ENCODE measurements at regions not wholly inside any gene's neighbourhood (a gene's known extent, or its start where the extent isn't known, plus 50 kb on each side); places are given as distances from the start of the nearest gene placed in this dataset.
A peak's percentile ranks its signal among the peaks of the same experiment; 100 is the strongest.

DNA sequence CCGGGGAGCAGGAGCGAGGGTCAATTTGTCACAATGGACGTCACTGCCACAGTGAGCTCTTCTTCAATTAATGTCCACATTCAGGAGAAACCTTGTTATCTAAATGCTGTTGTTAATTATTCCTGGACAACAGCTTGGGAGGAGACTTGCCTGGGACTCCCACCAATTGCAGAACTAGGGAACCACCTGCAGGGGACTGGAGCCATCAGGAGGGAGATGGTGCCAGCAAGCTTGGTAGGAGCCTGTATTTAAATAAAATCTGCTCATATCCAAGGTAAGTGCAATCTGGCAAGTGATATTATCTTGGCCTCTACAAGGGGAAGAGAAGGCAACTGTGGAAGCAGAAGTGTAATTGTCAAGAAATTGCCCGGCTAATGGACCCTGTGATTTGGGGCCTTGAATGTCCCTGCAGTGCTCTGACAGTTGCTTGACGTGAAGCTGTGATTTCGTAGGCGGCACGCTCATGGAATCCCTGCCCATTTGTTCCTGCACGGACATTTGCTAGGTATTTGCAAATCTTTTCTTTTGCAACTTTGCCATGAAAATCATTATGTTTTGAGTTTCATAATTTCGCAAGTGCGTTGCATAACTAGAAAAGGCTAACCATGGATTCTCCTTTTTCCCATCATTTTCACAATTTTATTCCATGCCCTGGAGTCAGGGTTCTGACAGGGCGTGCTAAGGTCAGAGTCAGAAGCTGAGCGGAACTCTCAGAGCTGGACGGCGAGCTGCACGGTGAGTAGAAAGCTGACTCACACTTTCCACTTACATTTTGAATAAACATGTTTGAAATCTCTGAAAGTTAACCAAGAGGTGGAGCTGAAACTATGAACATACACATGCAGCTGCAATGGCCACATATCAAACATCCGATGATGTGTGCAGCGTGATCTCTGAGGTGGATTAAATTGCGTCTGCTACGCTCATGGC lies 84.9 kb upstream of the TCERG1L start:
- no peak for TF ChIP-seq CTCF (IDR thresholded peaks at IDR 0.05; ENCODE audit: insufficient read depth, low read length, severe bottlenecking)
- Histone ChIP-seq H3K36me3 (ENCODE audit: control insufficient read depth, insufficient read depth, low read length) (no peaks in the 10 kb centered on the region), H3K27me3 (ENCODE audit: control insufficient read depth, insufficient read depth, low read length) (no peaks in the 10 kb centered on the region), H3K4me3 (ENCODE audit: low read depth, low read length) (no peak overlapping the region)
- DNase-seq (ENCODE audit: low read depth) = peak; percentile 10
- FAIRE-seq = no peak

DNA sequence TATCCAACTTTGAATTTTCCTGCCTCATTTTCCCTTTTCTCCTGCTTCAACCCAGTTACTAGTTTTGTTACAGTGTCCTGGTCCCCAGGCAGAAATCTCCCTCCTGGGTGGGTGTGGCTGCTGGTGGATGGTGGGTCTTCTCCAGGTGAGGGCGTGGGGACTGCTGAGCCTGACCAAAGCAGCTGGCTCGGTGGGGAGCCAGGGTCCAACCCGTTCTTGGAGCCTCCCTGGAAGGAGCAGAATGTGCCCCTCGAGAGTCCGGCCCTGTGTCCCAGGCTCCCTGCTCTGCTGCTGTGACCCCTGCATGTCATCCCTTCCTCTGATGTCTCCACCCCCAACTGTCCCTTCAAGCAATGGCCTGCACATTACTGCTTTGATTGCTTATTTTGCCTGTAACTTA lies 86.6 kb upstream of the TCERG1L start:
- Histone ChIP-seq H3K36me3 (ENCODE audit: control insufficient read depth, insufficient read depth, low read length) (no peaks in the 10 kb centered on the region), H3K27me3 (ENCODE audit: control insufficient read depth, insufficient read depth, low read length) (no peaks in the 10 kb centered on the region), H3K4me3 (ENCODE audit: low read depth, low read length) (no peak overlapping the region)
- no peak for TF ChIP-seq CTCF (IDR thresholded peaks at IDR 0.05; ENCODE audit: insufficient read depth, low read length, severe bottlenecking)
- DNase-seq (ENCODE audit: low read depth) (no peak), FAIRE-seq (no peak)

- no peak for DNase-seq (ENCODE audit: low read depth)
- Histone ChIP-seq H3K27me3 (ENCODE audit: control insufficient read depth, insufficient read depth, low read length) (no peaks in the 10 kb centered on the region), H3K4me3 (ENCODE audit: low read depth, low read length) (no peak overlapping the region), H3K36me3 (ENCODE audit: control insufficient read depth, insufficient read depth, low read length) (no peaks in the 10 kb centered on the region)
- FAIRE-seq = no peak
- TF ChIP-seq CTCF (IDR thresholded peaks at IDR 0.05; ENCODE audit: insufficient read depth, low read length, severe bottlenecking) = no peak
Measured at GRCh38 chr10:131399981-131400380, 88.5 kb upstream of the TCERG1L start.

DNA sequence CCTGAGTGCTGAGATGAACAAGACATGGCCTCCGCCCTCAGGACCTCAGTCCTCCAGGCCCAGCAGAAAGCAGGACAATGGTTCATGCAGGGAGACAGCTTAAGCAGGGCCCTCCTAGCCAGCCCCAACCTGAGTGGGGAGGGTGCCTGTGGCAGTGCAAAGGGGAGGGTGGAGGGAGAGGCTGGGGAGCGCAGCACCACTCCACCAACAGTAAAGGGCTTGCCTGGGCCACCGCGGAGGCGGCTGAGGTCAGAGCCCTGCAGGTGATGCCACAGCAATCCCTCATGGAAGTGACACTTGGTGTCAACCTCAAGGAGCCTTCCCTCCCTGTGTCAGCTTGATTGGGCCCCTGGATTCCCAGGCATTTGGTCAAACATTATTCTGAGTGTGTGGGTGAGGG lies 89.0 kb upstream of the TCERG1L start:
- H3K36me3 ChIP-seq (ENCODE audit: control insufficient read depth, insufficient read depth, low read length) = no peaks in the 10 kb centered on the region
- DNase-seq (ENCODE audit: low read depth) (no peak), FAIRE-seq (no peak)
- no peak for TF ChIP-seq CTCF (IDR thresholded peaks at IDR 0.05; ENCODE audit: insufficient read depth, low read length, severe bottlenecking)
- H3K4me3 ChIP-seq (ENCODE audit: low read depth, low read length) = no peak overlapping the region
- H3K27me3 ChIP-seq (ENCODE audit: control insufficient read depth, insufficient read depth, low read length) = no peaks in the 10 kb centered on the region

DNA sequence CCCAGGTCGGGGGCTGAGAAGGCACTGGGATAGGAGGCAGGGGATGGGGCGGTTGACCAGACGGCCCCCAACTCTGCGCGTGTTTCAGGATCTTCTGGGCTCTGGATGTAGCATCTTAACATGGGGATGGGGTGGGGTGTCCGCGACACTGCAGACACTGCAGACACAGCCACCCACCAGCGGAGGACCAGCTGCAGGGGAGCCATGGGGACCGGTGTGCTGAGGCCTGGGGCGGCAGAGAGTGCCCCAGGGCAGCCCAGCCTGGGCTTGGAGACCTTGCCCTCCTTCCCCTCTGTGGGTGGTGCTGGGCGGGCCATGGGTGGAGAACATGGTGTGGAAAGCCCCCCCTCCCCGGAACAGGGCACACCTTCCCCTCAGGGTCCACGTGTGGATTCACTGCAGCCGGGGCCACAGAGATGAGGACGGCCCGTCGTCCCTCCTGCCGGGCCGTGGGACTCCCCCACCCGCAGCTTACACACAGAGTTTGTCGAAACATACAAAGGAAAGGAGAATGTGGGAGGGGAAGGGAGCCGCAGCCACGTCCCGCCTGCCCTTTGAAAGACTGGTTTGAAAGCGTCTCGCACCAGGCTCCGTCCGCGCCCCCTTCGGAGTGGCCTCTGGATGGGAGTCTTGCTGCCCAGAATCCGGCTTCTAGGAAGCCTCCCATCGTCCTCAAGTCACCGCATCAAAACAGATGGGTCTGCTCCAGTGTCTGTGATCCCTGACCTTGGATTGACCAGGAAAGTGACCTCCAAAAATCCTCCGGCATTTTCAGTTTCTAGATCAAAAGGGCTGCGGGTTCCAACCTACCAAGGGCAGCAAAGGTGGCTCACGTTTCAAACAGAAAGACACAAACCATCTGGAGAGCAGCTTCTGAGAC lies 91.5 kb upstream of the TCERG1L start:
- FAIRE-seq (no peak), DNase-seq (ENCODE audit: low read depth) (no peak)
- no peak for TF ChIP-seq CTCF (IDR thresholded peaks at IDR 0.05; ENCODE audit: insufficient read depth, low read length, severe bottlenecking)
- Histone ChIP-seq H3K4me3 (ENCODE audit: low read depth, low read length) (no peak overlapping the region), H3K27me3 (ENCODE audit: control insufficient read depth, insufficient read depth, low read length) (no peaks in the 10 kb centered on the region), H3K36me3 (ENCODE audit: control insufficient read depth, insufficient read depth, low read length) (no peaks in the 10 kb centered on the region)

All from bronchial epithelial cell (primary cell).